ENCODE measurements at regions not wholly inside any gene's neighbourhood (a gene's known extent, or its start where the extent isn't known, plus 50 kb on each side); places are given as distances from the start of the nearest gene placed in this dataset.
"Not testable (repeated sequence)": the region's sequence is repeated elsewhere in the genome, so short reads cannot be mapped to it uniquely, and the experiment has no call there.

DNA sequence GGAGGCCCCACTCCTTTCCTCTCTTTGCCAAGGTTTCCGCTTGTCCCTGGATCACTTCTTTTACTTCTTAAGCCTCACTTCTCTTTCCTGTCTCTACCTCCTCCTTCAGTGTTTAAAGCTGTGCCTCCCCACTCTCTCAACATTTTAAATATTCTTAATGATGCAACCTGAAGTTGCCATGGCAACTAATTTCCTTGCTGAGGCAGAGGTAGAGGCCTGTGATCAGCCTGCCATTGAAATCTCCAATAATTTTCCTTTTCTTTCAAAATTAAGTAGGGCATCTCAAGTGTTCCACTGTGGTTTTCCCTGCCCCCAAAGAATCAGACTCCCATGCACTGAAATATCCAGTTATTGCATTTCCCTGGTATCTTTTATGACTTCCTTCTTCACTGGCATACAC, 108.6 kb upstream of the VRK1 start:
- no peak for DNase-seq

DNA sequence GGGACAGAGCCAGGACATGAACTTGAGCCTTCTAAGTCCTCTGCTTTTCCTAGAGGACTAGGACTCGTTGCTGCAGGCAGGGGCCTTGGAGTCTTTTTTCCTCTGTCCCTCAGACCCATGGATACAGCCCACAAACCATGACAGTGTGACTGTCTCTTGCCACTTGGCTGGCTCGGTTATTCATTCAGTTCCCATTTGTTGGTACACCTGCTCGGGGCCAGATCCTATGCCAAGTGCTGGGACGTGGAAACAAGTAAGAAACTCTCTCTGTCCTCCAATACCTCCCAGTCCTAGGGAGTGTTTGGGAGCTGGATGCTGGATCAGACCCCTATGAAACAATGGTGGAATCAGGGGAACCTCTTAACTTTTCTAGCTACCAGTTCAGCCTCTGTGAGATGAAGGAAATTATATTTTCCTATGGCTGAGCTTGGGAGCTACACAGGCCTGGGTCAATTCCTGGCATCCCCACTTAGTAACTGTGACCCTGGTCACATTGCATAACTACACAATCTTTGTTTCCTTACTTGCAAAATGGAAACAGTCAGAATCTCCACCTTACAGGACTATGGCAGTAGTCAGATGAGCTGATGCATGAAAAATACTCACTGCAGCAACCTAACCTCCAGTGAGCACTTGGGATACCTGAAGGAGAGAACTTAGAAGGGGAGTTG, 106.3 kb upstream of the VRK1 start:
- no peak for DNase-seq

DNA sequence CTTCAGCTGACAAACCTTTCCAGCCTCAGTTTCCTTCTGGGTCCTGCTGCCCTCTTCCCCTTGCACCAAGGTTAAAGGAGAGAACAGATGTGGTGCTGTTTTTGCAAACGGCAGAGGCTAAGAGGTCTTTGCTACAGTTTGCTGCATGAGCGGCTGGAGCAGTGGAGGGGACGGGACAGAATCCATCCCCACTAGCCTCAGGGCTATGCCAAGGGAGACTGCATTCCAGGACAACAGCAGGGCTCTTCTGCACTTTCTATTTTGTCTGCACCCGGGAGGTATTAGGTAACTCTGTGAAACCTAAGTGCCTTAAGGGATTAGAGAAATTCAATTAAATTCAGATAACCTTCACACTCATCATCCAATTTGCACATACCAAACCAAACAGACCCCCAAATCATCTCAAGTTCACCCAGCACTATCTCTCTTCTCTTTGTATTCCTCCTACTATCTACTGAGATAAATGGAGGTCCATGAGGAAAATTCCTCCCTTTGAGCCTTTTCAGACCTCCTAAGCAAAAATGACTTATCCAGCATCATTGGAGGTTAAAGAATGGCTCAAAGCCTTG, 103.8 kb upstream of the VRK1 start:
- no peak for DNase-seq

DNA sequence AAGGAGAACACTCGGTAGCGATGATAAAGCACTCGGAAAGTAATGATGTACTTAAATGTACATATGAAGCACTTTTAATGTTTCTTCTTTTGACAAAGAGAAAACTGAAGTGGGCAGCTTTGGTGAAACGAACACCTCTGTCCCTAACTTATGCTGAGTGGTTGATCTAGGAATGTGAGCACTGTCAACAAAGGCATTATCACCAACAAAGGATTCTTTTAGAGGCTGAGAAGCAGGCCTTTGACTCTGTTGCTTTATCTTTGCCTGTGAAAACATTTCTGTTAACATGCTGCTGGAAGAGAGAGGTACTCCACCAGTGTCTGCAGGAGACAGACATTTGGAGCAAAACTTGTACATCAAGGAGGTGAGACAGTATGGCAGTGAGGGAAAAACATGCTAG, 103.2 kb upstream of the VRK1 start:
- no peak for DNase-seq

DNA sequence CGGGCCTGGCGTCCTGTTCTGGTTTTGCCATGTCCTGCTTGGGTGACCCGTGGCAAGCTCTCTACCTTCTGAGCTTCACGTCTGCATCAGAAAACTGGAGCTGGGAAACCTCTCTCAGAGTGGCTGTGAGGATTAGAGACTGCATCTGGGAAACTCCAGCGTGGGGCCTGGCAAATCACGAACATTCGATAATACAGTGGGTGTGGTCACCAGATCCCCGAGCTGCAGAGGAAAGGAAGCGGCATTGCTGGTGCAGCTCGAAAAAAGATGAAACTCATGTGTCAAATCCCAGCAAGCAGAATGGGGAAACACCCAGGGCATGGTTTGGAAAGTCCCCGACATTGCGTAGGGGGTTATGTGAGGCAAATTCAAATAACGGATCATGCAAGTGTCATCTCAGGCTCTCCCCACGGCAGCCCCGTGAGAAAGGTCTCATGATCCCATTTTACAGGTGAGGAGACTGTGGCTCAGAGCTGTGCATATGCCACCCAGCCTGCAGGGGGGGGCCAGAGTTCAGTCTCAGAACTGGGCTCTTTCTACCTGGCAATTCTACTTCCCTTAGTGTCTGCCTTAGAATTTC, 98.1 kb upstream of the VRK1 start:
- DNase-seq = peak; percentile 5 to 7

DNA sequence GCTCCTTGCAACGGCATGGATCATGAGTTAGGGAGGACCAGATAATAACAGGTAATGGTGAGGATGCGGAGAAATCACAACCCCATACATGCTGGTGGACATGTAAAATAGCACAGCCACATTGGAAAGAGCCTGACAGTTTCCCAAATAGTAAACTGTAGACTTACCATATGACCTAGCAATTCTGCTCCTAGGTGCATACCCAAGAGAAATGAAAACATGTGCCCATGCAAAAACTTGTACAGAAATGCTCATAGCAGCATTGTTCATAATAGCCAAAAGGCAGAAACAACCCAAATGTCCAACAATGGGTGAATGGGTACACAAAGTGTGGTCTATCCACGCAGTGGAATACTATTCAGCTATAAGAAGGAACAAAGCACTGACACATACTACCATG, 97.5 kb upstream of the VRK1 start:
- DNase-seq = no peak

DNA sequence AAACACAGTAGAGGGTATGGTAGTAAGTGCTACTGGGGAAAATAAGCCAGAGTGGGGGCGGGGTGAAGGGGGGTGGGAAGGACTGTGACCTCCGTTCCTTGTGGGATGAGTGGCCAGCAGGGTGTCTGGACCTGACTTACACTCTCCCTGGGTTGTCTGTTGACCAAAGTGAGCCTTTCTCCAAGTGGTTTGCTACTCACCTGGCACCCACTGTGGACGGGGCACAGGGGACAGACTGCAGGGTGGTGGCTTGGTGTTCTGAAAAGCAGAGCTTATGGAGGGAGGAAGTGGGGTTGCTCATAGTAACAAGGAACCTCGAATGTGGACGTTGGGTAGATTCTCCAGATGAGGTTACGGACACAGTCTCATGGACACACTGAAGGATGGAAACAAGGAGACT, 94.4 kb upstream of the VRK1 start:
- DNase-seq = no peak

DNA sequence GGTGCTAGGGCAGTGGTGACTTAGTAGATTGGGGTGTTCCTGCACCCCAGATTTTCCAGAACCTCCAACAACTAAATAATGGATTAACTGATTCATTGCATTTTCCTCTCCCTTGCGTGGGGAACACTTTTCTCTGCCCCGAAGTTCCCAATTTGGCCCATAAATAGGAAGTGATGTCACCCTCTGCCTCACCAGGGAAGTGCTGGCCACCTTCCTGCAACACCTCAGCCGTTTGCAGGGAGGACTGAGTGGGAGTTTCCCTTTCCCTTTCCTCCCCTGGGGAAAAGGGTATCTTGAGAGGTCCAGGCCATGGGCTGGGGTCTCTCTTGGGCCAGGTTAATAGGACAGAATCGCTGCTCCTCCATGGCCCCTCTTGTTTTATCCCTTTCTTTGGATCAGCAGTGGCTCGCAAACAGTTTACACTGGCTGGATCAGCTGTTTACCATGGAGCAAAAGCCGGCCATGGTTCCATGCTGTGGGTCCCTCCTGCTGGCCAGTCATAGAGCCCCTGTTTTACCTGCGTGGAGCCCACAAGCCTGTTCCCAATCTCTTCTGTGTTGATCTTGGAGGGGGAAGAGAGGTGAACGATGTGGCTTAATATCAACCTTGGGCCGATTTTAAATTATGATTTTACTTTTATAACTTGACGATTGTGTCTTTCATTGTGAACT, 91.6 kb upstream of the VRK1 start:
- no peak for DNase-seq

DNA sequence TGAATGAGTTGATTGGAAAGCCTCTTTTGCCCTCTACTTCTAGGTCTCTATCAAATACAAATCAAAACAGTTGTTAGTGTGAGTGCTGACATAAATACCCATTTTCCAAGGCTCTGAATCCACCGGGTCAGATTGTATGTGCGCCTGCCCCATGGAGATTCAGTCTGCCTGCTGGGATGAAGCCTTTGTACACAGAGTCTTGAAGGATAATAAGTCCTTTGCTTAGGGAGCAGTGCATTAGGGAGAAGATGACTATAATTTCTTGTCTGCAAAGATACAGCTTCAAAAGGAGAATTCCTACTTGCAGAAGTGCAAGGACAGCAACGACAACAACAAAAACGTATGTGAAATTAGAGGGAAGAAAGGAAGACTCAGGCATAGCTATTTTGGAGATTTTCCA, 90.3 kb upstream of the VRK1 start:
- no peak for DNase-seq

DNA sequence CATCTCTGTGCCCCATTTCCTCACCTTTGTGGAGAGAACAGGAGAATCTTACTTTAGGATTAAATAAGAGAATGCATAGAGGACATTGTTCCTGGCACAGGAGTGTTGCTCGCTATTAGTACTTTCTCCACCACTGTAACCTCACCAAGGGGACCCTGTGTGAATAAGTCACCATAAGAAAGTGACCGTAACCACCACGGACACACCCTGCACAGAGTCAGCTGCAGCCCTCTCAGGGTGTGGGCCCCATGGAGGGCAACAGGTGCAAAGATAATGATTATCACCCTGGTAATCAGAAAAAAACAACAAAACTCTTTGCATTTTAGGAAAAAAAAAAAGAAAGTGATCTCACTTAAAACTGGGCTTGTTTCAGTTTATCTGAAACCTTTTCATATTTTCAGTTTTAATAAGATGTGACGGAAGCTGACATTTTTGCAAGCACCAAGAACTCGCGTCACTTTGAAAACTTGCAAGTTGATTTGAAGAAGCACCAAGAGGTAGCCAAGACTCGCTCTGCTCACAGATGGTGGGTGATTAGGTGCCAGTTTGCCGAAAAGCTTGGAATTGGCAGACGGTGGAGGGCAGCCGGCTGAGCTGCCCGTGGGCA, 87.0 kb upstream of the VRK1 start:
- no peak for DNase-seq

DNA sequence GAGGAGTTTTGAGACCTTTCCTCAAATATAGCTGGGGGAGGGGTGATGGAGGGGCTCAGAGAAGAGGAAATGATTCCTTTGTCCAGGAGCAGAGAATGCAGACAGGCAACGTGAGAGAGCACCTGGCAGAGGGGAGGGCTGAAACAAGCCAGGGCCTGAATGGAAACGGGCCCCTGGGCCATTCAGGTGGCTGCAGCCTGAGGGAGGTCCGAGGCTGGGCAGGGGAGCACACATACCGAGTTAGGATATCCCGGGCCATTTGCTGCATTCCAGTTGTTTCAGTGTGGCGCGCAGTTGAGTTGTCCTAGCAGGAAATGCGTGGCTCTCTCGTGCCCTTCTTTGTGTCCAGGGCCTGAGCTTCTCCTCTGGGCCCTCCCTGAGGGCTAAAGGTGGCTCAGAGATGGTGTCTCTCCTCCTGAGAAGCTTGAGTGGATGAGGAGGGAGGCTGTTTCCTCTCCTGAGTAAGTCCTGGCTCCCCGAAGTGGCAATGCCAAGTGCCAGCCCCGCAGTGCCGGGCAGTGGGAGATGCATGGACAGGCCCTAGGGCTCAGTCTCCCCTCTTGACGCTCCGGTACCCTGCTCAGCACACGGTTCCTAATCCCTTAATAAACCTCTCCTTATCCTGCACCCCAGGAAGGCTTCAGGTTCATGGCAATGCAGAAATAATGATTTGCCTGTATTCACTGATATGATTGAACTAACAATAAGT, 85.5 kb upstream of the VRK1 start:
- DNase-seq = no peak

DNA sequence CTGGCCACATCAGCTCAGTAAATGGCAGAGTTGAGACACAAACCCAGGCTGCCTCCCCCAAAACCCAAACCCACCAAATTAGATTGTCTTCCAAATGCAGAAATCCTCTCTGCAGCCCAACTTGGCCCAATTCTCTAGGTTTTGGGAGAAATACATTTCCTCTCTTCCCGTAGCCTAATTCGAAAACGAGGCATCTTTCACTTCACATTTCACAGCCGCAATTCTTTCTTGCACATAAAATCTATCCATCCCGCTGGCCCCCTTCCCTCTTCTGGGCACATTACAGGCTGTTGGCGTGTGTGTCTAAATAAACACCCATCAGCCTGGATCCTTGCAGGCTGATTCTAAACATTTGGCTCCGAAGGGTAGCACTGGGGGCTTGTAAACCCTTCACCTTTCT, 83.8 kb upstream of the VRK1 start:
- no peak for DNase-seq

DNA sequence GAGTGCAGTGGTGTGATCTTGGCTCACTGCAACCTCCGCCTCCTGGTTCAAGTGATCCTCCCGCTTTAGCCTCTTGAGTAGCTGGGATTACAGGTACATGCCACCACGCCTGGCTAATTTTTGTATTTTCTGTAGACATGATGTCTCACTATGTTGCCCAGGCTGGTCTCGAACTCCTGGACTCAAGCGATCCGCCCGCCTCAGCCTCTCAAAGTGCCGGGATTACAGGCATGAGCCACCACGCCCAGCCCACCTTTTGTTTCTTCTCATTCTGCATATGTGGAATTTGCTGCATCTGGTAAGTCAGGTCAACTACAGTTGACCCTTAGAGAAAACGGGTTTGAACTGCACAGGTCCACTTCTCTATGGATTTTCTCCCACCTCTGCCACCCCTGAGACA, 82.6 kb upstream of the VRK1 start:
- DNase-seq = not testable (repeated sequence)

DNA sequence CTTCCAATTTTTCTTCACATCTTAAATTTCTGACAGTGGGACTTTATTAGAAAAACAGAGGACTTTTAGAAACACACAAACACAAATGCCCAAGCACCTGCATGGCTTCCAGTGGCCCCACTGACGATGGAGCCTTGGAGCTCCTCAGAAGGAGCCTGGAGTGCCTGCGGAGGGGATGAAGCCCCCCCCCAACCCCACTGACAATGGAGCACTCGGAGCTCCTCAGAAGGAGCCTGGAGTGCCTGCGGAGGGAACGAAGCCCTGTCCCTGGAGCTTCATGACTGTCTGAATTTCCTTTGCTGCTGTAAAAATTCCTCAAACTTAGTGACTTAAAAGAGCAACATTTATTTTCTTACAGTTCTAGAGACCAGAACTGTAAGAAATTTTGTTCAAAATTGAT, 80.1 kb upstream of the VRK1 start:
- no peak for DNase-seq

DNA sequence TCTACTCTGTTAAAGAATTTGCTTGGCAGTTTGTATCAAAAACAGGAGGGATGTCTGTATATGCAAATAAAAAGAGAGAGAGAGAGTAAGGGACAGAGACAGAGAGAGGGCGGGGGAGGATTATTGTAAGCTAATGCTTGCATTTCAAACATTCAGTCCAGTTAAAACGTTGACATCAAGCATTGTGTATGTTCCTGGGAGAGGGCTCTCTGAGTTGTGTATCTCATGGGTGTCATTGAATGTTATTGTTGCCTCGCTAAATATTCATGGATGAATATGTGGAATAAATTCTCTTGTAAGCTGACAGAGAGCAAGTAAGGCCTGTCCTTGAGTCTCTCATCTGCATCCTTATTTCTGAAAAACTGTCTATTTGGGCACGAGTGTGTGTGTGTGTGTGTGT, 78.8 kb upstream of the VRK1 start:
- DNase-seq = no peak

DNA sequence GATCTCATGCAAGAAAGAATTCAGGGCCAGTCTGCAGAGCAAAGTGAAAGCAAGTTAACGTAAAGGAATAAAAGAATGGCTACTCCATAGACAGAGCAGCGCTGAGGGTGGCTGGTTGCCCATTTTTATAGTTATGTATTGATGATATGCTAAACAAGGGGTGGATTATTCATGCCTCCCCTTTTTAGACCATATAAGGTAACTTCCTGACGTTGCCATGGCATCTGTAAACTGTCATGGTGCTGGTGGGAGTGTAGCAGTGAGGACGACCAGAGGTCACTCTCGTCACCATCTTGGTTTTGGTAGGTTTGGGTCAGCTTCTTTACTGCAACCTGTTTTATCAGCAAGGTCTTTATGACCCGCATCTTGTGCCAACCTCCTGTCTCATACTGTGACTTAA, 76.5 kb upstream of the VRK1 start:
- not testable (repeated sequence) for DNase-seq

DNA sequence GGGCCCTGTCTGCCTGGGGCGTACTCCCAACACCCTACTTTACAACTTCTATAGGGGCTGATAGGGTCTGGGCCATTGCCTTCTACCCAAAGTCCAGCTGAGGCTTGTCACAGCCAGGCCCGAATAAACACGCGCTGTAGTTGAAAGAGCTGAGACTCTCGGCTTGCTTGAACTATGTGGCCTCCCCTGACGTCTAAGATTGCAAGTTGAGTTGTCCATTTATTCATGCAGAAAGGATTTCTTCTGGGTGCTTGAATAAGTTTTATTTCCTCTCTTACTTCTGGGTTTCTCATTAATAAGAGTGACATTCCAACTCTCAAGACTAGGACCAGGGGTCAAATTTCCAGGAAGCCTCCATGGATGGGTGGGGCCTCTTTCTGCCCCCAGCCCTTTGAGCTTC, 74.4 kb upstream of the VRK1 start:
- DNase-seq = no peak

DNA sequence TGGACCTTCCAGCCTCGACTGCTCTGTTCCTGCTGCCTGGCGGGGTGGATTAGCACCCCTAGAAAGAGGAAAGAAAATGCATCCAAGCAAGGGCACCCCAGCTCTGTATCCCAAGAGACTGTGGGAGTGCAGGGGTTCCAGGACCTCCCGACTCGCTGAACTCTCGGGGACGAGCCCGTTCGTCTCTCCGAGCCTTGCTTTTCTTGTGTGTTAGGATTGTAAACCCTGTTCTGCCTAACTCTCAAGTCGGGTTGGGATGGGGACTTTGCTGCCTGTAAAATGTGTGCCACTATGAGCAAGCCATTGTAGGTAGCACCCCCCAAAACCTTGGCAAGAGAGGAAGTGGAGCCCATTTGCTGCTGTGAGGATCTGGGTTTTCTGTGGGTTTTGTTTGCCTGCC, 73.2 kb upstream of the VRK1 start:
- DNase-seq = no peak

DNA sequence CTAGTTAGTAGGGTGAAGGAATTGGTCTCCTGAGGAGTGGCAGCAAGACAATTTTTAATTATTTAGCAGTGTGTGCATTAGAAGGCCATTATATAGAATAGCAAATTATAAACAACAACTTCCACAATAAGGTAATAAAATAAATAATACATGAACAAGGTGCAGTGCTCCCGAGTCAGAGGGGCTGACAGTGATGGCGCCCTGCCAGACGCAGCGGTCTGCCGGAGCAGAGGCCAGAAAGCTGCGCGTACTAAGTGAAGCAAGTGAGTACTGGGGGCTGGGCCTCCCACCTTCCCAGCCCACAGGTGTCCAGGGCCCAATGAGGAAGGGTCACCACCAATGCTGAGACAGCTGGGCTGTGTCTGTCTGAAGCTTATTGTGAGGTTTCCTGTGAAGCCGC, 72.0 kb upstream of the VRK1 start:
- DNase-seq = no peak

DNA sequence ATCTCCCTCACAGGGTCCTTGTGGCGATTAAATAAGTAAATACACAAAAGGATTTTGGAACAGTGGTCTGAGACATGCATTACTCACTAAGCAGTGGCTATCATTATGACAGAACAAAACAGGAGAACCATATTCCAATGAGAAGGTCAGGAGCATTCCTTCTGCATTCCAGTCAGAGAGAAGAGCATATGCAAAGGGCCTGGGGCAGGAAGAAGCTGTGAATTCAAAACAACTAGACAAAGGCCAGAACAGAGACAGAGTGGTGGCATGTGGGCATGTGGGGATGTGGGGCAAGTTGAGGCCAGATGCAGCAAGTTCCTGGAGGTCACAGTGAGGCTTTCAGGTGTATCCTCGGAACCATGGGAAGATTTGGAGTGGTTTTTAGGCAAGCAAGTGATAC, 70.1 kb upstream of the VRK1 start:
- no peak for DNase-seq

DNA sequence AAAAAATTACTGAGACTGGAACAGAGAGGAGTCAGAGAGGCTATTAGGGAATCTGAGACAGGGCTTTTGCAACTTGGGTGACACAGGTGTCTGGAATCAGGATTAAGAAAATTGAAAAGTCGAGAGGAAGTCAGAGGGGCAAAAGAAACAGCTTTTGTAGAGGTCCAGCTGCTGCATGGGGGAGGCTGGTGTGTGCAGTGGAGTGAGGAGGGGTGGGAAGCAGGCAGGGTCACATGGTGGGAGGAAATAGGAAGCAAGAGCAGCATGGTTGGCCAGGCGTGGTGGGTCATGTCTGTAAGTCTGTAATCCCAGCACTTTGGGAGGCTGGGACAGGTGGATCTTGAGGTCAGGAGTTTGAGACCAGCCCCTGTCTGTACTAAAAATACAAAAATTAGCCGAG, 69.7 kb upstream of the VRK1 start:
- DNase-seq = no peak

DNA sequence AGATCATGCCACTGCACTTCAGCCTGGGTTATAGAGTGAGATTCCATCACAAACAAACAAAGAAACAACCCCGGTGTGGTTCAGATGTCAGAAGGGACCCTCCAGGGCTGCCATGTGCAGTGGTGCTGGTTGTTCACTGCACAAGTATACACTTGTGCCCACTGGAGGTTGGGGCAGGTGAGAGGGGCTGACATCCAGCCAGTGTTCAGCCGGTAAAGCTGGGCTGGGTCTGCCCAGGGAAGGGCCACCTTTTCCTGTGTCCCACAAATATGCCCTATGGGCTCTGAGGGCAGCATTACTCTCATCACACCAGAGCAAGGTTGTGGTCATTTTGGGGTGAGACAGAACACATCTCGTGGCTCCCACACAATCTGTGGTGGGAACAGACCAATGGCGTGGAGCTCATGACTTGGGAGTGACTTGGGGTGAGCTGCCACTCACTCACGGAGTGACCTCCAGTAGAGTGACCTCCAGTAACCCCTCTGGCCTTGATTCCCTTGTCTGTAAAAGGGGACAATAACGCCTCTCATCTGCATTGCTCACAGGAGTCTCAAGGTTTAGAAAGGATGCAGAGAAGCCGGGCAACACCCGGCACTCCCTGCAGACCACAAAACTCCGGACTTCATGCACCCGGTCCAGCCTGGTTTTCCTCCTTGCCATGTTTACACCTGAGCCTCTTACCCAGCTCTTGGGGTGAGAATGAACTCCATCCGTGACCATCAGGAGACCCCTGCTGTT, 69.0 kb upstream of the VRK1 start:
- no peak for DNase-seq

DNA sequence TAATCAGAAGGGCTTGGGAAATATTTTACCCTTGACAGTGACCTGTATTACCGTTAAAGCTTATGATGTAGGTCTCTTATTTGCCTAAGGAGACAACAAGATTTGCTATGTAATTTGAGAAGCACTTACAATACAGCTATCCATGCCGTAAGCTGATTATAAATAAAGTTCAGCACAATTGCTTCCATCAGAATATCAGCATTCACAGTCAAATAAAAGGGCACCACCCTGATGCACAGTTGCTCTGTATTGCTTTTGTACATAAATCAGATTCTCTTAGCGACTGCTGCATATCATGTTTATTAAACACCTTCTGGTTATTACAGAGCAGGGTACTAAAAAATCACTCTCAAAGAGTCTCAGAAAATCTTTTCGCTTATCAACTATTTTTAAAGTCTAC, 67.3 kb upstream of the VRK1 start:
- no peak for DNase-seq
